CD14-positive monocyte (primary cell): ENCODE measurements at regions not wholly inside any gene's neighbourhood (a gene's known extent, or its start where the extent isn't known, plus 50 kb on each side); places are given as distances from the start of the nearest gene placed in this dataset.

Source experiments
- DNase-seq, 3 donors: peaks; one replicate each; pipeline ENCODE4 v3.0.0-alpha.2; 2011 to 2022
- H2AFZ ChIP-seq: 2 replicates; pipeline ENCODE4 v1.6.0; 2012; ENCODE audit warnings: mild to moderate bottlenecking, low read depth, low read length, inconsistent platforms; ENCODE audit not compliant: insufficient read depth, poor library complexity, severe bottlenecking
- H3K27ac ChIP-seq, 2 donors: 1 replicate in 1 of 2; 2 replicates in 1 of 2; pipeline ENCODE4 v1.5.1; 2012 to 2013; ENCODE audit warnings: low read length in 2 of 2, control low read depth in 1 of 2, inconsistent platforms in 1 of 2, low read depth in 1 of 2, mild to moderate bottlenecking in 1 of 2
- H3K27me3 ChIP-seq, 2 donors: one replicate each; pipeline versions ENCODE4 v1.6.0 to v1.6.1; 2011 to 2013; ENCODE audit warnings: low read length in 2 of 2; ENCODE audit not compliant: control insufficient read depth in 2 of 2, insufficient read depth in 2 of 2
- H3K36me3 ChIP-seq, 2 donors: replicated peaks in 1 of 2; 1 replicate in 1 of 2; 2 replicates in 1 of 2; pipeline versions ENCODE4 v1.5.1 to v1.6.1; 2012 to 2013; ENCODE audit warnings: low read length in 2 of 2, control low read depth in 1 of 2, inconsistent platforms in 1 of 2, mild to moderate bottlenecking in 1 of 2; ENCODE audit not compliant: insufficient read depth in 2 of 2, control insufficient read depth in 1 of 2
- H3K4me1 ChIP-seq, 2 donors: 1 replicate in 1 of 2; 2 replicates in 1 of 2; pipeline versions ENCODE4 v1.5.1 to v1.6.1; 2012 to 2013; ENCODE audit warnings: low read length in 2 of 2, control low read depth in 1 of 2, inconsistent platforms in 1 of 2, mild to moderate bottlenecking in 1 of 2, moderate library complexity in 1 of 2; ENCODE audit not compliant: insufficient read depth in 2 of 2, control insufficient read depth in 1 of 2
- H3K4me2 ChIP-seq: replicated peaks from 2 replicates; pipeline ENCODE3; 2012; ENCODE audit warnings: low read length, moderate library complexity, mild to moderate bottlenecking; ENCODE audit not compliant: poor library complexity, severe bottlenecking; ENCODE audit errors: extremely low read depth
- H3K4me3 ChIP-seq, 3 experiments: fragments of 200-600 bp in 1 of 3; sonication (generic) in 1 of 3; replicated peaks in 1 of 3; 1 replicate in 2 of 3; 2 replicates in 1 of 3; pipeline ENCODE4 v1.5.1; 2011 to 2013; ENCODE audit warnings: low read length in 3 of 3, mild to moderate bottlenecking in 3 of 3, control low read depth in 2 of 3, low read depth in 2 of 3, inconsistent platforms in 1 of 3, moderate library complexity in 1 of 3
- H3K79me2 ChIP-seq: 2 replicates; pipeline ENCODE4 v1.6.0; 2012; ENCODE audit warnings: mild to moderate bottlenecking, control low read depth, inconsistent platforms, low read length, moderate library complexity; ENCODE audit not compliant: insufficient read depth
- H3K9ac ChIP-seq: 2 replicates; pipeline ENCODE4 v1.6.0; 2017; ENCODE audit warnings: low read length, mild to moderate bottlenecking; ENCODE audit not compliant: insufficient read depth, poor library complexity, severe bottlenecking
- H3K9me3 ChIP-seq, 2 donors: replicated peaks in 1 of 2; 1 replicate in 1 of 2; 2 replicates in 1 of 2; pipeline versions ENCODE4 v1.5.1 to v1.6.1; 2012 to 2013; ENCODE audit warnings: low read length in 2 of 2, control low read depth in 1 of 2; ENCODE audit not compliant: control insufficient read depth in 1 of 2, insufficient read depth in 1 of 2
- H4K20me1 ChIP-seq: 2 replicates; pipeline ENCODE4 v1.6.0; 2012; ENCODE audit warnings: mild to moderate bottlenecking, low read length, control low read depth, moderate library complexity; ENCODE audit not compliant: insufficient read depth
- H3K27ac Mint-ChIP-seq, 7 donors: one replicate each; pipeline ENCODE4 v1.8.0; 2020; ENCODE audit warnings: mild to moderate bottlenecking in 7 of 7, mixed read lengths in 7 of 7, moderate library complexity in 6 of 7, inconsistent platforms in 2 of 7
- H3K27me3 Mint-ChIP-seq, 3 donors: one replicate each; pipeline ENCODE4 v1.8.0; 2021 to 2022; ENCODE audit warnings: low read depth in 3 of 3, mild to moderate bottlenecking in 3 of 3, mixed read lengths in 3 of 3, moderate library complexity in 3 of 3, inconsistent platforms in 1 of 3
- H3K36me3 Mint-ChIP-seq, 2 donors: one replicate each; pipeline ENCODE4 v1.8.0; 2020; ENCODE audit warnings: mixed read lengths in 2 of 2, inconsistent platforms in 1 of 2, mild to moderate bottlenecking in 1 of 2
- H3K4me1 Mint-ChIP-seq: one replicate; pipeline ENCODE4 v1.8.0; 2020; ENCODE audit warnings: mild to moderate bottlenecking, mixed read lengths
- H3K4me3 Mint-ChIP-seq, 2 donors: one replicate each; pipeline ENCODE4 v1.8.0; 2020; ENCODE audit warnings: mild to moderate bottlenecking in 2 of 2, mixed read lengths in 2 of 2, moderate library complexity in 1 of 2
- H3K9me3 Mint-ChIP-seq, 7 donors: one replicate each; pipeline ENCODE4 v1.8.0; 2020 to 2022; ENCODE audit warnings: mixed read lengths in 7 of 7, mild to moderate bottlenecking in 6 of 7, moderate library complexity in 6 of 7, inconsistent platforms in 2 of 7
- CTCF ChIP-seq: fragments of 200-600 bp; IDR thresholded peaks from one replicate; pipeline ENCODE4 v1.8.0; 2022; ENCODE audit warnings: antibody characterized with exemption, mild to moderate bottlenecking
- WGBS: methylation state at CpG from one replicate; pipeline ENCODE4 v1.1.5; 2013; ENCODE audit warnings: missing lambda C conversion rate; ENCODE audit not compliant: insufficient coverage; 5-methylcytosine and 5-hydroxymethylcytosine counted together
- intact Hi-C, 2 donors: fragments of 100-400 bp; cut with micrococcal nuclease; formaldehyde crosslinking; loops; one replicate each; pipeline versions ENCODE4 v1.15.0 to v1.15.1; 2023

- Mint-ChIP-seq H3K4me3 (no peak overlapping the region), H3K4me1 (peaks cover 6% of the 10 kb centered on the region), H3K27ac (no peak overlapping the region), H3K36me3 (no peaks in the 10 kb centered on the region), H3K9me3 (peaks cover 1 to 7% (median 4%) of the 10 kb centered on the region in 7 donors), H3K27me3 (no peaks in the 10 kb centered on the region)
- Histone ChIP-seq H3K27me3 (no peaks in the 10 kb centered on the region), H2AFZ (no peak overlapping the region), H3K9me3 (peaks cover 0 to 2% of the 10 kb centered on the region in 2 donors), H3K9ac (no peak overlapping the region), H3K27ac (no peak overlapping the region), H4K20me1 (no peaks in the 10 kb centered on the region), H3K36me3 (no peaks in the 10 kb centered on the region), H3K4me1 (no peaks in the 10 kb centered on the region), H3K79me2 (no peaks in the 10 kb centered on the region), H3K4me3 (no peak overlapping the region), H3K4me2 (no peak overlapping the region)
- 92% methylated on average over 4 of the region's 4 CpGs for WGBS
- no peak for DNase-seq
- no peak for TF ChIP-seq CTCF
- intact Hi-C loops: no loop called here
Measured at GRCh38 chr1:186753241-186753640, 73.0 kb upstream of the PTGS2 start.

GRCh38 chr1:186750257-186750656 lies 70.0 kb upstream of the PTGS2 start:
- no peak for TF ChIP-seq CTCF
- Mint-ChIP-seq H3K9me3 (peaks cover 9 to 23% (median 20%) of the 10 kb centered on the region in 7 donors), H3K27me3 (peaks cover 0 to 2% (median 0%) of the 10 kb centered on the region in 3 donors), H3K27ac (no peak overlapping the region), H3K4me3 (no peak overlapping the region), H3K4me1 (peaks cover 3% of the 10 kb centered on the region), H3K36me3 (no peaks in the 10 kb centered on the region)
- intact Hi-C loops: no loop called here
- no peaks in the 10 kb centered on the region for H3K36me3 ChIP-seq
- no peaks in the 10 kb centered on the region for H3K4me1 ChIP-seq
- peak in 1 of 3 donors; percentile 29 for DNase-seq
- no peak overlapping the region for H3K4me2 ChIP-seq
- H3K79me2 ChIP-seq: no peaks in the 10 kb centered on the region
- peak overlapping the region; percentile 7 for H2AFZ ChIP-seq
- no peaks in the 10 kb centered on the region for H3K27me3 ChIP-seq
- H3K27ac ChIP-seq: no peak overlapping the region
- peaks cover 9 to 12% of the 10 kb centered on the region in 2 donors for H3K9me3 ChIP-seq
- no peak overlapping the region for H3K9ac ChIP-seq
- H4K20me1 ChIP-seq: no peaks in the 10 kb centered on the region
- H3K4me3 ChIP-seq: no peak overlapping the region
- WGBS: no CpG with 5 or more reads among the region's 1 CpG
